ENCODE measurements at regions not wholly inside any gene's neighbourhood (a gene's known extent, or its start where the extent isn't known, plus 50 kb on each side); places are given as distances from the start of the nearest gene placed in this dataset.

DNA sequence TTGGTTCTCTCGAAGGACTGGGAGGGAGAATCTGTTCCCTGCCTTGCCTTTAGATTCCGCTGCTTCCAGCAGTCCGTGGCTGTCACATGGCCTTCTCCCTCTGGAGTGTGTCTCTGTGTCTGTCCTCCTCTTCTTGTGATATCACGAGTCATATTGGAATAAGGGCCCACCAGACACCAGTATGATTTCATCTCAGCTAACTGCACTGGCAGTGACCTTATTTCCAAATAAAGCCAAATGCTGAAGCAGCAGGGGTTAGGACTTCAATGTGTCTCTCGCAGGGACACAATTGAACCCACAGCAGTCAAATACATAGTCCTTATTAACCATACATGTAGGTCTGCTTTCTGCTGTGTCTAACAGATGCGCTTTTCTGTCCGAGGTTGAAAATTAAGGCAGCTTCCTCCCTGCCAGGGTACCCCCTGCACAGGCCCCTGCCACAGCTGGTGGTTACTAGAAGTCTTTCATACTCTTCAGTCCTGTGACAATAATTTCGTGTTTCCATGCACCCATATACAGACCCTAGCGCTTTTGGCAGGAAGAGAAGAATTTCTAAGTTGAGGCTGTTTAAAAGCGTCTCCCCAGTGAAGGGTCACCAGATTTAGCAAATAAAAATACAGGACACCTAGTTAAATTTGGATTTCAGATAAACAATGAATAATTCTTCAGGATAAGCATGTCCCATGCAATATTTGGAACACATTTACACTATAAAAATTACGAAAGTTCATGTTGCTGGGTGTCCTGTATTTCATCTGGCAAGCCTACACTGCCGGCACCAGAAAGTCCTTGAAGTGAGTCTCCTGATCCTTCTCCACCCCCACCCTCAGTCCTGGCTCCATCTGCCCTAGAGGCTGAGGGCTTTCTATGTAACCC, 182.1 kb downstream of the ETS2 start:
- intact Hi-C loops (cut with micrococcal nuclease), result no loop called here
- POLR2A ChIA-PET, result interaction anchor here (0.6 to 1.6 kb wide), 6 partner anchors 8 to 80 kb away, joined by 3 to 4 read pairs (median 4); no protein-coding TSS in a partner anchor
- Mint-ChIP-seq H3K36me3 (ENCODE audit: insufficient read depth, unreplicated experiment) (peaks cover 6% of the 10 kb centered on the region), H3K27ac (ENCODE audit: low read depth, unreplicated experiment) (no peak overlapping the region), H3K27me3 (ENCODE audit: insufficient read depth, unreplicated experiment) (no peaks in the 10 kb centered on the region), H3K9me3 (ENCODE audit: unreplicated experiment) (no peaks in the 10 kb centered on the region), H3K4me3 (ENCODE audit: unreplicated experiment) (no peak overlapping the region), H3K4me1 (ENCODE audit: insufficient read depth, unreplicated experiment) (peaks cover 30% of the 10 kb centered on the region)
- no peak for DNase-seq (ENCODE audit: unreplicated experiment)
- no TSS peak for BruUV-seq (replicated peaks)
- CTCF ChIA-PET, result interaction anchor here (1.6 kb wide), 1 partner anchor 139 kb away, joined by 3 read pairs; no protein-coding TSS in a partner anchor
- TF ChIP-seq, protein P1, sequence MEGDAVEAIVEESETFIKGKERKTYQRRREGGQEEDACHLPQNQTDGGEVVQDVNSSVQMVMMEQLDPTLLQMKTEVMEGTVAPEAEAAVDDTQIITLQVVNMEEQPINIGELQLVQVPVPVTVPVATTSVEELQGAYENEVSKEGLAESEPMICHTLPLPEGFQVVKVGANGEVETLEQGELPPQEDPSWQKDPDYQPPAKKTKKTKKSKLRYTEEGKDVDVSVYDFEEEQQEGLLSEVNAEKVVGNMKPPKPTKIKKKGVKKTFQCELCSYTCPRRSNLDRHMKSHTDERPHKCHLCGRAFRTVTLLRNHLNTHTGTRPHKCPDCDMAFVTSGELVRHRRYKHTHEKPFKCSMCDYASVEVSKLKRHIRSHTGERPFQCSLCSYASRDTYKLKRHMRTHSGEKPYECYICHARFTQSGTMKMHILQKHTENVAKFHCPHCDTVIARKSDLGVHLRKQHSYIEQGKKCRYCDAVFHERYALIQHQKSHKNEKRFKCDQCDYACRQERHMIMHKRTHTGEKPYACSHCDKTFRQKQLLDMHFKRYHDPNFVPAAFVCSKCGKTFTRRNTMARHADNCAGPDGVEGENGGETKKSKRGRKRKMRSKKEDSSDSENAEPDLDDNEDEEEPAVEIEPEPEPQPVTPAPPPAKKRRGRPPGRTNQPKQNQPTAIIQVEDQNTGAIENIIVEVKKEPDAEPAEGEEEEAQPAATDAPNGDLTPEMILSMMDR (IDR thresholded peaks at IDR 0.05; ENCODE audit: unreplicated experiment), result no peak

DNA sequence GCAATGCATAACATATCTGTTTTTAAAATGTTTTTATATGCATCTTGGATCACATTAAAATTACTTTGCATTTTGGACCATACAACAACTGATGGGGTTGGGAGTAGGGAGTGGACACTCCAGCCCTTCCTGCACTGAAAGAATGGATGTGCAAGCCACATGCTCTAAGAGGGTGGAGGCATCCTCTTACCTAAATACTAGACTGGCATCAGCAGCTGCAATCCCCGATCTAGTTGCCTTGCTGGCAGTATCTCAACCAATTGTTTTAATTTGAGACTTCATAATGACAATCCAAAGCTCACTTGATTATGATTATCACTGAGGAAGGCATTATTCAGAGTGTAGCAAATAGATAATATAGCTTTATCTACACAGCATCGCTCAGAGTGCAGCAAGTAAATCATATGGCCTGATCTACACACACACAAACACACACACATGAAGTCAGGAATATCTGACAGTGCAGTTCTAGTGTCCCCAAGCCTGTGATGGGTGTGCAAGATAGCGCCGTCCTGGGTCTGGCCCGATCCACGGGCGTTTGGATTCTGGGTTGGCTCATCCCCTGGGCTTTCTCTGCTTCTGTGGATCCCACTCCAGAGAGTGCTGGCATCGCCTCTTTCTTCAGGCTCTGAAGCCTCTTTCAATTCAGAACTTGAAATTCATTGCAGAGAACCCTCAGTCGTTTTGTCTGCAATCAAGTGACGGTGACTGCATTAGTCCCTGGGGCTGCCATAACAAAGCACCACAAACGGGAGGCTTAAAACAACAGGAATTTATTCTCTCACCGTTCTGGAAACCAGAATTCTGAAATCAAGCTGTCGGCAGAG, 181.3 kb downstream of the ETS2 start:
- H3K27ac Mint-ChIP-seq (ENCODE audit: low read depth, unreplicated experiment), result no peak overlapping the region
- intact Hi-C loops (cut with micrococcal nuclease), result no loop called here

DNA sequence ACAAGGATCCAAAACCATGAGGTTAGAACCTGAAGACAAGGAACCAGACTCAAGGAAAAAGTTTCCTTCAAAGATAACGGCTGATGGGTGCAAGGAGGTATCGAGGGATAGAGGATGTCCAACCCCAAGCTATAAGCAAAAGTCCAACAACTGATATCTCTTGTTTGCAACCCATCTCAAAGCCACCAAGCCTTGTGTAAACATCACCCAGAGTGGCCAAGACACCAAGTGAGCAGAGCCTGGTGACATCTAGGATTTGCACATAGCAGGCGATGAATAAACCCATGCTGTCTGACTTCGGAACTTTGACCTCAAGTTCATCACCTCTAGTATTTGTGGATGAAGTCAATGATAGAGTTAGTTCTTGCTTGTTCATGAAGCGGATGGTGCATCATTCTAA, 180.7 kb downstream of the ETS2 start:
- Mint-ChIP-seq H3K27ac (ENCODE audit: low read depth, unreplicated experiment) (no peak overlapping the region), H3K4me1 (ENCODE audit: insufficient read depth, unreplicated experiment) (peaks cover 28% of the 10 kb centered on the region), H3K9me3 (ENCODE audit: unreplicated experiment) (no peaks in the 10 kb centered on the region), H3K4me3 (ENCODE audit: unreplicated experiment) (no peak overlapping the region), H3K27me3 (ENCODE audit: insufficient read depth, unreplicated experiment) (no peaks in the 10 kb centered on the region), H3K36me3 (ENCODE audit: insufficient read depth, unreplicated experiment) (peaks cover 6% of the 10 kb centered on the region)
- CTCF ChIA-PET, result interaction anchor here (0.7 to 1.2 kb wide), 3 partner anchors 8 to 133 kb away, joined by 3 read pairs; no protein-coding TSS in a partner anchor
- intact Hi-C loops (cut with micrococcal nuclease), result no loop called here
- BruUV-seq (replicated peaks), result no TSS peak
- TF ChIP-seq, protein P1 (IDR thresholded peaks at IDR 0.05; ENCODE audit: unreplicated experiment), result no peak
- no peak for DNase-seq (ENCODE audit: unreplicated experiment)
- POLR2A ChIA-PET, result interaction anchor here (0.7 to 1.5 kb wide), 7 partner anchors 21 to 179 kb away, joined by 3 to 6 read pairs (median 3); no protein-coding TSS in a partner anchor

More for the DNA sequence above, 181.3 kb downstream of the ETS2 start:
- Mint-ChIP-seq H3K4me1 (ENCODE audit: insufficient read depth, unreplicated experiment) (peaks cover 25% of the 10 kb centered on the region), H3K36me3 (ENCODE audit: insufficient read depth, unreplicated experiment) (peaks cover 6% of the 10 kb centered on the region), H3K27me3 (ENCODE audit: insufficient read depth, unreplicated experiment) (no peaks in the 10 kb centered on the region), H3K9me3 (ENCODE audit: unreplicated experiment) (no peaks in the 10 kb centered on the region), H3K4me3 (ENCODE audit: unreplicated experiment) (no peak overlapping the region)
- no peak for DNase-seq (ENCODE audit: unreplicated experiment)
- no TSS peak for BruUV-seq (replicated peaks)
- POLR2A ChIA-PET, result interaction anchor here (0.6 to 1.2 kb wide), 5 partner anchors 20 to 92 kb away, joined by 3 to 4 read pairs (median 3); no protein-coding TSS in a partner anchor
- CTCF ChIA-PET, result interaction anchor here (1.1 to 1.2 kb wide), 2 partner anchors 61 to 134 kb away, joined by 3 read pairs; no protein-coding TSS in a partner anchor
- TF ChIP-seq, protein P1 (IDR thresholded peaks at IDR 0.05; ENCODE audit: unreplicated experiment), result no peak
